GM21381 (cell line): ENCODE measurements at regions not wholly inside any gene's neighbourhood (a gene's known extent, or its start where the extent isn't known, plus 50 kb on each side); places are given as distances from the start of the nearest gene placed in this dataset.

ENCODE experiments used
- ATAC-seq: cut with Tn5 transposase; IDR thresholded peaks from one replicate; pipeline ENCODE4 v1.9.1; 2021; ENCODE audit warnings: mild to moderate bottlenecking, moderate library complexity; ENCODE audit not compliant: unreplicated experiment

- no peak for ATAC-seq
Observed at GRCh38 chr4:135605076-135605475, 1403.5 kb upstream of the PABPC4L start.

DNA sequence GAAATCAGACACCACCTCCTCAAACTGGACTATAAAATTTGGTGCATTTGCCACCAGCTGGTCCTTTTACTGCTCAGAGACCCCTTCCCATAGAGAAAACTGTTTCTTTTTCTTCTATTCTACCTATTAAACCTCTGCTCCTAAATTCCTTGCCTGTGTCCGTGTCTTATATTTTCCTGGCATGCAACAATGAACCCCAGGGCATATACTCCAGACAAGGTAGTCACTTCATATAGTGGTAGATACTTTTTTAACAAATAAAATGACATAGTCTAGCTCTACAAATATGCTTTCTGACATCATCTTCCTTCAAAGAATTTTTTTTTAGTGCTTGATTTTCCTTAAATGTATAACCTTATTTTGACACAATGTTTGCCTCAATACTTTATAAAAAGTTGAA, 1402.9 kb upstream of the PABPC4L start:
- no peak for ATAC-seq

GRCh38 chr4:135601351-135601750, 1399.8 kb upstream of the PABPC4L start:
- ATAC-seq = no peak

- ATAC-seq = no peak
Observed at GRCh38 chr4:135598151-135598550, 1396.6 kb upstream of the PABPC4L start.

DNA sequence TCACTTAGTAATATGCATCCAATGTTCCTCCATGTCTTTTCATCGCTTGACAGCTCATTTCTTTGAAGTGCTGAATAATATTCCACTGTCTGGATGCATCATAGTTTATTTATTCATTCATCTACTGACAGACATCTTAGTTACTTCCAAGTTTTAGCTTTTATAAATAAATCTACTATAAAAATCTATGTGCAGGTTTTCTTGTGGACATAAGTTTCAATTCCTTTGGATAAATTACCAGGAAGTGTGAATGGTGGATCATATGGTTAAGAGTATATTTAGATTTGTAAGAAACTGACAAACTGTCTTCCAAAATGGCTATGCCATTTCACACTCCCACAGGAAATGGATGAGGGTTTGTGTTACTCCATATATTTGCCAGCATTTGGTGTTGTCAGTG, 1392.9 kb upstream of the PABPC4L start:
- no peak for ATAC-seq

GRCh38 chr4:135575041-135575440, 1373.5 kb upstream of the PABPC4L start:
- no peak for ATAC-seq

GRCh38 chr4:135573251-135573650, 1371.7 kb upstream of the PABPC4L start:
- ATAC-seq = no peak

DNA sequence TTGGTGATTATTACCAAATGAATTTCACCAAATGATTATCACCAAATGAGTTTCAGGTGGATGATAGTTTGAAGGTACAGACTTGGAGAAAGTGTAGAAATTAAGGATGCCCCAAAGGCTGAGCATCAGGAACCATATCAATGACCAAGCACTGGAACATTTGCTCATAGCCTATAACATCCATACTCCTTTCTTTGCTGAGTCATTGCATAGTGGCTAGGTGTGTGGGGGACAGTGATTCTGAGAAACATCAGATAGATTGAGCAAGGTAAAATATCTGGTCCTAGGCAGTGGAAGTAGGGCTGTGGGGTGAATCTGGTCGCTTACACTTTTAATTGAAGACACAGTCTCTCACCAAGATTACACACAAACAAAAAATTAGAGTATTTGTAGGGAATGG, 1362.5 kb upstream of the PABPC4L start:
- ATAC-seq = no peak

DNA sequence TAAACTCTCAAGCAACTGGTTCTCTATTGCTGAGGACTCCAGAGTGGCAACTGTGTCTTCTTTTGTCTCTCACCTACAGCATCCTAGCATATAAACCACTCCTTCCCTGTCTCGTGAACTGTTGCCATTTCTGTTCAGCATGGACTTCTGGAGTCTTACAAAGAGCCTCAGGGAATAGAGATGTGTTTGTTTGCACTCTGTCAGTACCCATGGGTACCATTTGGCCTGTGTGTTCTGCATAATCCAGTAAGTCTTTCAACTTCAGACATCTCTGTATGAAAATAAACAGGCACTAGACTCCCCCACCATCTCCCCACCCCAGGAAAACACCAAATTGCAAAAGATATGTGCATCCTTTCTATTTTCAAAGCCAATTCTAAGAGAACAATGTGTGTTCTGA, 1351.6 kb upstream of the PABPC4L start:
- ATAC-seq = no peak

- no peak for ATAC-seq
Observed at GRCh38 chr4:135552131-135552530, 1350.5 kb upstream of the PABPC4L start.

DNA sequence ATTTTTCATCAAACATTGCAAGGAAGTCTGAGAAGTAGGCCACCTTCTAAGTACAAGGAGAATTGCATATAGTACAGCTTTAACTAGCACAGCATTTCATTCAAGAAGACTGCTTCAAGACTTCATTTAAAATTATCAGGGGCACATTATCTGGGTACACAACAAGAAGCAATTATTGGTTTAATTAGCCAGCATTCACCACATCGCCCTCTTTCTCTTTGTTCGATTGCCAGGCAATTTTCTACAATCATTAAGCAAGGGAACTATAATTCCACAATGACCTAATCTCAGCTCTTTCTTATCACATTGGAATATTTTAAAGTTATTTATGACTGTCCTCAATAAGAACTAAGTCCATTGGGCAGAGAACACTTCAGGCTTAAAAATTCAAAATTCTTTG, 1347.1 kb upstream of the PABPC4L start:
- ATAC-seq = no peak

DNA sequence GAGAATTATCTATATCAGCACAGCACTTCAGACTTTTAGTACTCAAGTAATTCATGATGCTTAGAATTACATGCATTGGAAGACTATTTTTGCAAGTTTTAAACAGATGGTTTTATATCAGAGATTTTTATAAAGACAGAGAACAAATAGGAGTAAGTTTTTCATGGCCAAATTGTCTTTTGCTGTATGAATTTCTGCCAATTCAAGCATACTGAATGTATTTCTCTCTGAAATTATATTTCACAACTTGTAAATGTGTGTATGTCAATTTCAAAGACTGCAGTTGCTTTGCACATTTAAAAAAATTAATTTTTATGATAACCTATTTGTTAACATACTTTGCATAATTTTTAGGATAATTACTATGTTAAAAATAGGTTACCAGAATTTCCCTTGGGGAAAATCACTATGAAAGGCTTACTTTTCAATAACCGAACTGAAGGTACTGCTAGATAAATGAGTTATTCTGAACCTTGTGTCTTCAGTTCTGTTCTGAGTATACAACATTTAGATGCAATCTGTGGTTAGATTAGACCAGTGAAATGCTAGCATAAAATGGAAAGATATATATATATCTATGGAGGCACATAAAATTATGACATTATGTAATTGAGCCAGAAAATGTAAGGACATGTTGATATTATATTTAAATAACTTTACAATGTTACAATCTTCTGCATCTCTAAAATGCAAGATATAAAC, 1344.2 kb upstream of the PABPC4L start:
- ATAC-seq = no peak

GRCh38 chr4:135538698-135539097, 1337.1 kb upstream of the PABPC4L start:
- no peak for ATAC-seq

DNA sequence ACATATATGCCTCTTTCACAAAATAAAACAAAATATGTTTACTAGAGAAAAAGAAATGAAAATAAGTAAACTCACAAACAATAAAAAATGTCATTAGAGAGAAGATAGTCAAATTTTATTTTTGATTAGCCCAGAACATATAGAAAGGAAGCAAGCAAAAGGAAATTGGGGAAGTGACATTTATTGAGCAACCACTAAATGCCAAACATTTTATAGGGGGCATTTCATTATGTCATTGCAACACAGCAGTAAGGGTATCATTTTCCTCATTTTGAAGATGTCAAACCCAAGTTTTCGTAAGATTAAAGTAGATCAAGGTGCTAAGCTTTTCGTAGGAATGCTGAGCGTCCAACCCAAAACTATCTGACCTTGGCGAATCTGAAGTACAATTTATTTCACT, 1331.5 kb upstream of the PABPC4L start:
- ATAC-seq = no peak

- ATAC-seq = no peak
Observed at GRCh38 chr4:135532132-135532531, 1330.5 kb upstream of the PABPC4L start.

GRCh38 chr4:135515295-135515694, 1313.7 kb upstream of the PABPC4L start:
- no peak for ATAC-seq

DNA sequence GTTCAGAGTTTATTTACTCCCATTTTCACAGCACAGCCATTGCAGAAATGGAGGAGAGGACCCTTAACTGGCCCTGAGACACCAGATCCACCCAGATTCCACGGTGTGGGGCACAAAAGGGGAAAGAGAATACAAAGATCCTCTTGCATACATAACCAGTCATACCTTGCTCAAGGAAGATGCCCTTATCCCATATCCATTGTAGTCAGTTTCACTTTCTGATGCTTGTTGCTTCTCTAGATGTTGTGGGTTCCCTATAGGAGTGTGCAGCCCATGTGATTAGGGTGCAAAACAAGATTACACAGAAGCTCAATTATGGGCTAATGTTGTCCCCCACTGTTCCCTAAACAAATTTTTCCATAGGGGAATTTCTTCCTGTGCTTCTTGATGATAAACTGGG, 1309.0 kb upstream of the PABPC4L start:
- no peak for ATAC-seq

DNA sequence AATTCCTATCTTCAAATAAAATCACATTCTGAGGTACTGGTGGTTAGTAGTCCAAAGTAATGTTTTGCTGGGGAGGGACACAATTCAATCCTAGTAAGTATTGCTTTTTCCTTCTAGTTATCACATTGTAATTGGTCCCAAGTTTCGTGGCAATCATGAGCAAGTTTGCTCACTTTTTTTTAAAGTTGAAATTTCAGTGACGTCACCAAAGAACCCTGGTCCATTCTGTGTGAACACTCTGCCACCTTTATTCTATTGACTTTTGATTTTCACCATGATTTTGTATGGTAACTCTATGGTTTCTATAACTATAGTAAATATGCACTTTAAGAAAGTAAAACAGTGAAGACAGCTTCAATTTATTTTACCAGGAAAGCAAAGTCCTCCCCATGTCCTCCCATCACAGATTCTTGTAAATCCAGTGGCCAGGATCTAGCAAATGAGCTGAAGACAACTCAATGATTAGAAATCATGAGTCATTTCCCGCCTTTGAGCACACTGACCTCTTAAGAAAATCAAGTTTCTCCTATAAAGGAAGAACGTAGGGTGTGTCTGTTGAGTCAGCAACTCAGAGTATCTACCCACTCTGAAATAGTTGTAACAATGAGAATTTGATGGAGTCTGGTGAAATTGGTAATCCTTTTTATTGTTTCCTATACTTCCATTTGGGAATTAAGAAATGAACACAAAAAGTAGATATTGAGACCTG, 1306.6 kb upstream of the PABPC4L start:
- no peak for ATAC-seq

DNA sequence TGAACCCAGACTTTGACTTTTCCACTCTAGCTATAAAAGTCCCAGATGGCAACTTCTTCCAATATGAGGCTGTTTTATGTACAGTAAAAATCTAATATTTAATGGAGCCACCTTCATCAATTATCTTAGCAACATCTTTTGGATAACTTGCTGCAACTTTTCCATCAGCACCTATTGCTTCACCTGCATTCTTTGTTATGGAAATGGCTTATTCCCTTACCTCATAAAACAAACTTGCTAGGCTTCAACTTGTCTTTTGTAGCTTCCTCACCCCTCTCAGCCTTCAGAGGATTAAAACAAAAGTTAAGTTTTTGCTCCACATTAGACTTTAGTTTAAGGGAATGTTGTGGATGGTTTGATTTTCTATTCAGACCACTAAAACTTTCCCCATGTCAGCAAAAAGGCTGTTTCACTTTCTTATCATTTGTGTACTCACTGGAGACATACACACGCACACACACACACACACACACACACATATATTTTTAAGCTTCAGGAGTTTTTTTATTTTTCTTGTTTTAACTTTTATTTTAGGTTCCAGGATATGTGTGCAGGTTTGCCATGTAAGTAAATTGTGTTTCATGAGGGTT, 1296.1 kb upstream of the PABPC4L start:
- ATAC-seq = no peak

DNA sequence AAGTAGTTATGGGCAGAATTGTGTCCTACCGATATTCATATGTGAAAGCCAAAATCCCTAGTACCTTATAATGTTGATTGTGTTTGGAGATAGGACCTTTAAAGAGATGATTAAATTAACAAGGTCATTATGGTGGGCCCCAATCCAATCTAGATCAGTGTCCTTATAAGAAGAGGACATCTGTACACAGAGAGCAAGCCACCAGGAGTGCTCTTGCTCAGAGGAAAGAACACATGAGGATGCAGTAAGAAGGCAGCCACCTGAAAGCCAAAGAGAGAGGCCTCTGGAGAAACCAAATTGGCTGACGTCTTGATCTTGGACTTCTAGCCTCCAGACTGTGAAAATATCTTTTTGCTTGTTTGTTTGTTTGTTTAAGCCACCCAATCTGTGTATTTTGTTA, 1290.8 kb upstream of the PABPC4L start:
- no peak for ATAC-seq

GRCh38 chr4:135485371-135485770, 1283.8 kb upstream of the PABPC4L start:
- no peak for ATAC-seq

DNA sequence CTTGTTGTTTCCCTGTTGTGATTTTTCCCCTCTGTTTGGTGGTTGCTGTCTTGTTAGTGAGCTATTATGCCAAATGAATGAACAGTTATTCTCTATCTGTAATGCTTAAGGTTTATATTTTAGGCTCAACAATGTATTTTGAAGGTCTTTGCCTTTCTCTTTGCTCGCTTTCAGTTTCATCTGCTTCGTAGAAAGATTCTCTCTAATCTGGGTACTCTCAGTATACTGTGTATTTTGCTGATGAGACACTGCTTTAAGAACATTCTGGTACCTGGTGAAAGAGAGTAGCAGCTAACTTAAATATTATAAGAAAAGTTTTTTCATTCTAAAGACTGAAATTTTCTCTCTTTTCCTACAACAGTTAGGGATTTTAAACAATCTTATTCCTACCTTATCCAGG, 1274.7 kb upstream of the PABPC4L start:
- ATAC-seq = no peak
